Natural killer cell (primary cell): ENCODE measurements at regions not wholly inside any gene's neighbourhood (a gene's known extent, or its start where the extent isn't known, plus 50 kb on each side); places are given as distances from the start of the nearest gene placed in this dataset.

Source experiments
- ATAC-seq, 3 donors: fragments of 150-1000 bp in 2 of 3; fragments of 200-7000 bp in 1 of 3; cut with Tn5 transposase; 1 replicate in 1 of 3; 2 replicates in 2 of 3; pipeline ENCODE4 v1.10.0; 2021; ENCODE audit warnings: mild to moderate bottlenecking in 2 of 3, moderate library complexity in 2 of 3
- DNase-seq, 2 donors: peaks; one replicate each; pipeline versions ENCODE4 v3.0.0 to v3.0.0-alpha.2; 2013 to 2021; ENCODE audit warnings: mixed read lengths in 1 of 2
- H3K27ac ChIP-seq: one replicate; pipeline ENCODE4 v1.5.1; 2013; ENCODE audit warnings: mild to moderate bottlenecking, low read length
- H3K27me3 ChIP-seq: one replicate; pipeline ENCODE4 v1.6.1; 2013; ENCODE audit warnings: low read length; ENCODE audit not compliant: control insufficient read depth, insufficient read depth
- H3K36me3 ChIP-seq: one replicate; pipeline ENCODE4 v1.6.1; 2013; ENCODE audit warnings: low read length; ENCODE audit not compliant: control insufficient read depth, insufficient read depth
- H3K4me1 ChIP-seq: one replicate; pipeline ENCODE4 v1.6.1; 2013; ENCODE audit warnings: low read length; ENCODE audit not compliant: control insufficient read depth, insufficient read depth
- H3K4me3 ChIP-seq: one replicate; pipeline ENCODE4 v1.5.1; 2013; ENCODE audit warnings: low read length
- H3K9me3 ChIP-seq: one replicate; pipeline ENCODE4 v1.6.1; 2013; ENCODE audit warnings: low read length; ENCODE audit not compliant: control insufficient read depth, insufficient read depth
- H3K27ac Mint-ChIP-seq, 2 donors: one replicate each; pipeline ENCODE4 v1.8.0; 2022; ENCODE audit warnings: mild to moderate bottlenecking in 2 of 2, mixed read lengths in 2 of 2, moderate library complexity in 1 of 2
- H3K27me3 Mint-ChIP-seq, 2 donors: one replicate each; pipeline ENCODE4 v1.8.0; 2022; ENCODE audit warnings: low read depth in 2 of 2, mixed read lengths in 2 of 2
- H3K36me3 Mint-ChIP-seq: one replicate; pipeline ENCODE4 v1.8.0; 2022; ENCODE audit warnings: mixed read lengths
- H3K4me1 Mint-ChIP-seq, 2 donors: one replicate each; pipeline ENCODE4 v1.8.0; 2022; ENCODE audit warnings: mixed read lengths in 2 of 2
- H3K4me3 Mint-ChIP-seq: one replicate; pipeline ENCODE4 v1.8.0; 2022; ENCODE audit warnings: mild to moderate bottlenecking, moderate library complexity, mixed read lengths
- H3K9me3 Mint-ChIP-seq, 2 donors: one replicate each; pipeline ENCODE4 v1.8.0; 2022; ENCODE audit warnings: mixed read lengths in 2 of 2
- CTCF ChIP-seq: fragments of 200-600 bp; IDR thresholded peaks from one replicate; pipeline ENCODE4 v1.8.0; 2022; ENCODE audit warnings: antibody characterized with exemption
- WGBS: methylation state at CpG from one replicate; pipeline ENCODE4 v1.1.7; 2013; ENCODE audit warnings: missing lambda C conversion rate; ENCODE audit not compliant: insufficient coverage; 5-methylcytosine and 5-hydroxymethylcytosine counted together
- intact Hi-C: fragments of 100-400 bp; cut with micrococcal nuclease; formaldehyde crosslinking; loops from one replicate; pipeline ENCODE4 v1.14.2; 2022

DNA sequence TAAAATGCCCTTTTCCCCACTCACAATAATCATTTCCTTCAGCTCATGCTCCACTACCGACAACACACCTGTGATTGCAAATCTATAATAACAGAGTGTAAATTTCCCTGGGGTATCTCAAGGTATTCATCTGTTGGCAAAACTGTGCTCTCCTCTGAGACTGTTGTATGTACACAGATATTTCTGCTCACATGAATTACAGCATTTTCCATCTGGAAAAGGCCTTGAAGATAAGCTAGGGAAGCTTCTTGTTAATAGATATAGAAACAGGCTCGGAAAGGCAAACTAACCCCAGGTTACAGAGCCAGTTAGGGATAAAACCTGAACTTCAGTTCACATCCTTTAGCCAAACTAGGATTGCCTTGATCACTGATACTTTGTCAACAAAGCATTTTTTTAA is 210.4 kb upstream of the KRR1 start:
- 94% methylated on average over 2 of the region's 2 CpGs for WGBS

GRCh38 chr12:75720812-75721641 is 209.6 kb upstream of the KRR1 start:
- Mint-ChIP-seq H3K36me3 (no peaks in the 10 kb centered on the region), H3K27me3 (peaks cover 0 to 2% of the 10 kb centered on the region in 2 donors), H3K4me1 (peaks cover 13 to 15% of the 10 kb centered on the region in 2 donors), H3K27ac (no peak overlapping the region), H3K4me3 (no peak overlapping the region), H3K9me3 (no peaks in the 10 kb centered on the region)
- no peak for ATAC-seq
- TF ChIP-seq CTCF, result no peak
- intact Hi-C loops, result loop anchor here (10.0 kb wide), 1 partner anchor 206 kb away; the partner anchor contains the start of gene KRR1
- H3K27me3 ChIP-seq, result no peaks in the 10 kb centered on the region
- H3K36me3 ChIP-seq, result no peaks in the 10 kb centered on the region
- no peaks in the 10 kb centered on the region for H3K9me3 ChIP-seq
- no peak overlapping the region for H3K27ac ChIP-seq
- WGBS, result 81% methylated on average over 6 of the region's 6 CpGs
- H3K4me3 ChIP-seq, result no peak overlapping the region
- no peaks in the 10 kb centered on the region for H3K4me1 ChIP-seq
- DNase-seq, result no peak

More for the DNA sequence above, 210.4 kb upstream of the KRR1 start:
- Mint-ChIP-seq H3K4me3 (no peak overlapping the region), H3K4me1 (peaks cover 13 to 15% of the 10 kb centered on the region in 2 donors), H3K27ac (no peak overlapping the region), H3K9me3 (no peaks in the 10 kb centered on the region), H3K27me3 (peaks cover 0 to 2% of the 10 kb centered on the region in 2 donors), H3K36me3 (no peaks in the 10 kb centered on the region)
- no peaks in the 10 kb centered on the region for H3K4me1 ChIP-seq
- TF ChIP-seq CTCF, result no peak
- no peaks in the 10 kb centered on the region for H3K36me3 ChIP-seq
- DNase-seq, result no peak
- H3K4me3 ChIP-seq, result no peak overlapping the region
- H3K27me3 ChIP-seq, result no peaks in the 10 kb centered on the region
- no peak for ATAC-seq
- H3K27ac ChIP-seq, result no peak overlapping the region
- intact Hi-C loops, result loop anchor here (10.0 kb wide), 1 partner anchor 207 kb away; the partner anchor contains the start of gene KRR1
- no peaks in the 10 kb centered on the region for H3K9me3 ChIP-seq

DNA sequence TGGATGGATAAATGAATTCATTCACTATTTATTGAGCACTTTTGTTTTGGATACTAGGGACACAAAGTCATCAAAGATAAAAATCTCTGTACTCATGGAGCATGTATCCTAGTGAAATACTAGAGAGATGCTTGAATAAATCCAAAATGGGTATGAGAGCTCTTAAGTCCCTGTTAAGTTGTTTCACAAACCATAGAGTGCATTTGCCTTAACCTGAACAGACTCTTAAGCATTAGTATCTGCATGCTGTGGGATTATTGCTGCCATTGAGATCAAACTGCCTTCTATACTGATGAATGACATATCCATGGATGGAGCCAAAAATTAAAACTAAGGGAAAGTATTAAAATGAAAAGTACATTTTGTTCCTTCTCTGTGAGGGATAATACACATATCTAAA is 206.5 kb upstream of the KRR1 start:
- Mint-ChIP-seq H3K4me1 (peaks cover 6 to 8% of the 10 kb centered on the region in 2 donors), H3K27ac (no peak overlapping the region), H3K27me3 (peaks cover 5 to 11% of the 10 kb centered on the region in 2 donors), H3K4me3 (no peak overlapping the region), H3K9me3 (no peaks in the 10 kb centered on the region), H3K36me3 (no peaks in the 10 kb centered on the region)
- H3K36me3 ChIP-seq, result no peaks in the 10 kb centered on the region
- ATAC-seq (no peak), DNase-seq (no peak)
- H3K4me3 ChIP-seq, result no peak overlapping the region
- H3K9me3 ChIP-seq, result no peaks in the 10 kb centered on the region
- TF ChIP-seq CTCF, result no peak
- no peaks in the 10 kb centered on the region for H3K4me1 ChIP-seq
- H3K27ac ChIP-seq, result no peak overlapping the region
- intact Hi-C loops, result no loop called here
- no peaks in the 10 kb centered on the region for H3K27me3 ChIP-seq
